ENCODE measurements at regions not wholly inside any gene's neighbourhood (a gene's known extent, or its start where the extent isn't known, plus 50 kb on each side); places are given as distances from the start of the nearest gene placed in this dataset.

DNA sequence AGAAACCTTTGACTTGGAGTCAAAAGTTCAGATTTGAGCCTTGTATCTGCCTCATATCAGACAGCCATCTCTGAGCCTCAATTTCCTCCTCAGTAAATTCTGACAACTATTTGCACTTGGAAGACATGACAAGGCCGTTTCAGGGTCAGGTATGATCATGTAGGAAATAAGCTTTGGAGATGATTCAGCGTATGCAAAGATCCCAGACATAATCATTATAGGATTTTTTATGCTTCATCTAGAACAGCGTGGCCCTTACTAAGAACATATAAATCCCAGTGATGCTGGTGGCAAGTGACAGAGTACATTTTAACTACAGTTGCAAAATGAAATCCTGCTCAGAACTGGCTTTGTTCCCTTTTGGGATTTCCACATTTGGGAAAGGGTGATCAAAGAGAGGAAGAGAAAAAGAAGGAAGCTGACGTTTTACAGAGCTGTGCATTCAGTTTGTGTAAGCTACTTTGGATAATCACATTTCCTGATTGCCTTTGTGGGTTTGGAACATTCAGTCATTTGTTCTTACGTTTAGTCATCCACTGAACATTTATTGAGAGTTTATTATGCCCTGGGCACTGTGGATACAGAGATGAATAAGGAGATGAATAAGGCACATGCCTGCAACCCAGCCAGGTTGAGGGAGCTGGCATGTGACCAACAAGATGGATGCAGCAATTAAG is 81.9 kb upstream of the HEPHL1 start:
- Histone ChIP-seq H3K27me3 (ENCODE audit: control insufficient read depth, insufficient read depth, low read length) (no peaks in the 10 kb centered on the region), H3K27ac (ENCODE audit: insufficient read depth, low read length, poor library complexity, severe bottlenecking) (no peak overlapping the region), H3K9me3 (ENCODE audit: control insufficient read depth in 2 of 2, low read length in 2 of 2) (no peaks in the 10 kb centered on the region), H3K4me1 (ENCODE audit: control insufficient read depth, insufficient read depth, low read length, poor library complexity, severe bottlenecking) (no peaks in the 10 kb centered on the region), H3K36me3 (ENCODE audit: control insufficient read depth, insufficient read depth, low read length) (no peaks in the 10 kb centered on the region), H3K4me3 (ENCODE audit: low read depth, low read length) (no peak overlapping the region)
- no peak for ATAC-seq (ENCODE audit: low read depth in 2 of 2)
- peaks cover 10% of the 10 kb centered on the region for H3K27me3 Mint-ChIP-seq
- peak overlapping the region in 1 of 4 donors; percentile 23 for H3K4me3 Mint-ChIP-seq
- peaks cover 0 to 2% (median 0%) of the 10 kb centered on the region in 4 donors for H3K4me1 Mint-ChIP-seq
- no peak overlapping the region for H3K27ac Mint-ChIP-seq
- H3K9me3 Mint-ChIP-seq: peaks cover 0 to 2% (median 0%) of the 10 kb centered on the region in 7 donors
- no peaks in the 10 kb centered on the region for H3K36me3 Mint-ChIP-seq
- no peak for DNase-seq

DNA sequence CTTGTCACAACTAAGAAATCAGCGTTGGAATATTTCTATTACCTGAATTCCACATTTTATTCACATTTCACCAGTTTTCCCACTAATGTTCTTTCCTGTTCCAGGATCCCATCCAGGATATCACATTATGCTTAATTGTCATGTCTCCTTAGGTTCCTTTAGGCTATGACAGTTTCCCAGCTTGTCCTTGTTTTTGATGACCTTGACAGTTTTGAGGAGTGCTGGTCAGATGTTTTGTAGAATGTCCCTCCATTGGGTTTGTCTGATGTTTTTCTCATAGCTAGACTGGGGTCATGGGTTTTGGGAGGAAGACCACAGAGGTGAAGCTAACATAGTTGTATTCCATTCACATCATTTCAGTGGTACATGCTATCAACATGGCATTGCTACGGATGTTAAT is 80.8 kb upstream of the HEPHL1 start:
- Histone ChIP-seq H3K27ac (ENCODE audit: insufficient read depth, low read length, poor library complexity, severe bottlenecking) (no peak overlapping the region), H3K36me3 (ENCODE audit: control insufficient read depth, insufficient read depth, low read length) (no peaks in the 10 kb centered on the region), H3K27me3 (ENCODE audit: control insufficient read depth, insufficient read depth, low read length) (no peaks in the 10 kb centered on the region), H3K4me3 (ENCODE audit: low read depth, low read length) (no peak overlapping the region), H3K4me1 (ENCODE audit: control insufficient read depth, insufficient read depth, low read length, poor library complexity, severe bottlenecking) (no peaks in the 10 kb centered on the region), H3K9me3 (ENCODE audit: control insufficient read depth in 2 of 2, low read length in 2 of 2) (no peaks in the 10 kb centered on the region)
- ATAC-seq (ENCODE audit: low read depth in 2 of 2): no peak
- peaks cover 0 to 2% (median 0%) of the 10 kb centered on the region in 7 donors for H3K9me3 Mint-ChIP-seq
- H3K36me3 Mint-ChIP-seq: no peaks in the 10 kb centered on the region
- H3K4me1 Mint-ChIP-seq: peaks cover 0 to 2% (median 0%) of the 10 kb centered on the region in 4 donors
- no peak overlapping the region for H3K4me3 Mint-ChIP-seq
- peaks cover 10% of the 10 kb centered on the region for H3K27me3 Mint-ChIP-seq
- H3K27ac Mint-ChIP-seq: no peak overlapping the region
- DNase-seq: no peak

DNA sequence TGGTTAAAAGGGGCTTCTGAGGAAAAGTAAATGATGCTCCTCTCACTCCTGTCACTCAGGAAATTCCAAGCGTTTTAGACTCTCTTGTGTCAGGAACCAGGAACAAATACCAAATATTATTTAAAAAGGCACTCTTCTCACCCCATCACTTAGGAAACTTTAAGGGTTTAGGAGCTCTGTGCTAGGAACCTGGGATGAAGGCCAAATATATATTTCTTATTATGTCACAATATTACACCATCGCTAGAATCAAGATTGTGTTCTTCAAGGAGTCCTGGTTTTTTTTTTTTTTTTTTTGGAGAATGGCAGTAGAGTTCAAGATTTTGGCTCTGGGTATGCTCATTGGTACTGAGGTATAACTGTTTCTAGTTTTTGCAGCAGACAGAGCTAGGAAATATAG is 79.0 kb upstream of the HEPHL1 start:
- no peaks in the 10 kb centered on the region for H3K4me1 ChIP-seq (ENCODE audit: control insufficient read depth, insufficient read depth, low read length, poor library complexity, severe bottlenecking)
- no peaks in the 10 kb centered on the region for H3K36me3 ChIP-seq (ENCODE audit: control insufficient read depth, insufficient read depth, low read length)
- Mint-ChIP-seq H3K36me3 (no peaks in the 10 kb centered on the region), H3K27ac (no peak overlapping the region), H3K4me3 (no peak overlapping the region), H3K9me3 (peaks cover 0 to 2% (median 0%) of the 10 kb centered on the region in 7 donors), H3K27me3 (peaks cover 4% of the 10 kb centered on the region), H3K4me1 (peaks cover 0 to 2% (median 0%) of the 10 kb centered on the region in 4 donors)
- no peaks in the 10 kb centered on the region for H3K27me3 ChIP-seq (ENCODE audit: control insufficient read depth, insufficient read depth, low read length)
- no peaks in the 10 kb centered on the region for H3K9me3 ChIP-seq (ENCODE audit: control insufficient read depth in 2 of 2, low read length in 2 of 2)
- H3K4me3 ChIP-seq (ENCODE audit: low read depth, low read length): no peak overlapping the region
- ATAC-seq (ENCODE audit: low read depth in 2 of 2) (no peak), DNase-seq (no peak)
- H3K27ac ChIP-seq (ENCODE audit: insufficient read depth, low read length, poor library complexity, severe bottlenecking): no peak overlapping the region

DNA sequence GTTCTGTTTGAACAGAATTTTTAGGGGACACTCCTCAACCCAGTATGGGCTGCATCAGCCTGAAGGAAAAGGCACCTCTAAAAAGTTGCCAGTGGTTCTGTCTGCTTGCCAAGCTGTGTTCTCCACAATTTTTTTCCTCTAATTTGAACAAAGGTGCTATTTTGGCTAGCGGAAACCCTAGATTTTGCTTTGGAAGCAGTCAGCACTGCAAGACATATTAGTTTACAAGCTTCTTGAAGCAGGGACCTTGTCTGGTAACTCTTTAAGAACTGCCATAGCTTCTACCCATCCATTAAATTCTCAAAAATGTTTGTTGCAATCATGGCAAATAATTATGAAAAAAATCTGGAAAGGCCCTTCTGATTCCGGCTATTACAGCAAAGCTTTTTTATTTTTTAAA is 75.6 kb upstream of the HEPHL1 start:
- no peaks in the 10 kb centered on the region for H3K36me3 ChIP-seq (ENCODE audit: control insufficient read depth, insufficient read depth, low read length)
- no peak overlapping the region for H3K4me3 ChIP-seq (ENCODE audit: low read depth, low read length)
- Mint-ChIP-seq H3K4me3 (no peak overlapping the region), H3K9me3 (peaks cover 0 to 2% (median 0%) of the 10 kb centered on the region in 7 donors), H3K27me3 (peaks cover 5% of the 10 kb centered on the region), H3K27ac (no peak overlapping the region), H3K36me3 (no peaks in the 10 kb centered on the region), H3K4me1 (peaks cover 0 to 2% (median 0%) of the 10 kb centered on the region in 4 donors)
- H3K27ac ChIP-seq (ENCODE audit: insufficient read depth, low read length, poor library complexity, severe bottlenecking): no peak overlapping the region
- ATAC-seq (ENCODE audit: low read depth in 2 of 2) (no peak), DNase-seq (no peak)
- H3K27me3 ChIP-seq (ENCODE audit: control insufficient read depth, insufficient read depth, low read length): no peaks in the 10 kb centered on the region
- no peaks in the 10 kb centered on the region for H3K9me3 ChIP-seq (ENCODE audit: control insufficient read depth in 2 of 2, low read length in 2 of 2)
- no peaks in the 10 kb centered on the region for H3K4me1 ChIP-seq (ENCODE audit: control insufficient read depth, insufficient read depth, low read length, poor library complexity, severe bottlenecking)

DNA sequence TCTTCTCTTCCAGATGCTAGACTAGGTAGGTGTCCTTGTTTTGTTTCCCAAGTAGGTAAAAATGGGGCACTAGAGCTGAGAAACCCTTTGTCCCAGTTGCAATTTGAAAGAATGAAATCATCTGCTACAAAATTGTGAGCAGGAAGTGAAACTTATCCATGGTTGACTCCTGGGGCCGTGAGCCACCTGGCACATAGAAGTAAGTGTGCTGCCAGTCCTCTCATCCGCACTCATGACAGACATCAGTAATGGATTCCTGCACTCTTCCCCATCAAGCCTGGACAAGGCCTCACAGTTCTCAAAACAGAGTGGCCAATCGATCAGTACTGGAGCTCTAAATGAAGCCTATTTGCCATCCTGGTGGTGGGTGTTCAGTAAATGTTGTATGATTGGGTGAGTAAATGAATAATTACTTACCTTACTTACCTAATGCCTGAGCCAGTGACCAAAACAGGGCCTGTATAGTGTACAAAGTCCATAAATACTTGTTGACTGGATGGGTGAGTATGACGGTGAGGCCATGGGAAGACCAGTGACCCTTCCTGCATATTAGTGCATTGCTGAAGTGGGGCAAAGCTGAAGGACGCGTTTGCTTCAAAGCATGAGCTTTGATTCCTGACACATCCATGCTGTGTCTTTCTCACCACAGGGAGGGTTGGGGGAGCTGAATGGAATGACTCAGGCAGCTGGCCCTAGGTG is 68.9 kb upstream of the HEPHL1 start:
- H3K4me3 Mint-ChIP-seq: no peak overlapping the region
- peaks cover 0 to 6% (median 1%) of the 10 kb centered on the region in 7 donors for H3K9me3 Mint-ChIP-seq
- Histone ChIP-seq H3K36me3 (ENCODE audit: control insufficient read depth, insufficient read depth, low read length) (no peaks in the 10 kb centered on the region), H3K4me1 (ENCODE audit: control insufficient read depth, insufficient read depth, low read length, poor library complexity, severe bottlenecking) (no peaks in the 10 kb centered on the region), H3K27ac (ENCODE audit: insufficient read depth, low read length, poor library complexity, severe bottlenecking) (no peak overlapping the region), H3K27me3 (ENCODE audit: control insufficient read depth, insufficient read depth, low read length) (no peaks in the 10 kb centered on the region), H3K4me3 (ENCODE audit: low read depth, low read length) (no peak overlapping the region), H3K9me3 (ENCODE audit: control insufficient read depth in 2 of 2, low read length in 2 of 2) (no peaks in the 10 kb centered on the region)
- no peak for ATAC-seq (ENCODE audit: low read depth in 2 of 2)
- peaks cover 6% of the 10 kb centered on the region for H3K27me3 Mint-ChIP-seq
- no peak overlapping the region for H3K27ac Mint-ChIP-seq
- H3K4me1 Mint-ChIP-seq: no peaks in the 10 kb centered on the region
- DNase-seq: no peak
- H3K36me3 Mint-ChIP-seq: no peaks in the 10 kb centered on the region

DNA sequence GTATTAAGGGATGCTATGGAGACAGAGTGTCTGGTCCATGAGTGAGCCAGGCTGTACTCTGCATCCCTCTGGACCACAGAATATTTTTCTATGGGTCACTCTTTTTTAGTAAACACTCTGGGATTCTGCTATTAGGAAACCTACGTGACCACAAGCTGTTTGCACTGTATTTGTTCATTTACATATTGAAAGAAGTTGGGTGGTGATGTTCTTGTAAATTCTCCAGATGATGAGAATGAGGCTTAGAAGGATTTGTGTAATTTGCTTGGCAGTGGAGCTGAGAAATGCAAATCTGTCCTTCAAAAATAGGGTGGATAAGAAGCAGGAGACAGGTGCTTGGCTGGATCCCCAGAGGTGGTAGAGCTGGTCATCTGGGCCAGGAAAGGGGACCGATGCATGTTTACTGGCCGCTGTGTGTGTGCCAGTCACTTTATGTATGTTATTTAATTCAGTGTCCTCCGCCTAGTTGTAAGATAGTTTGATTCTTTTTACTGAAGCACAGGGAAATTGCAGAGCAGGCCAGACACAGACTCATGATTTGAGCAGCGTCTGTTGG is 63.7 kb upstream of the HEPHL1 start:
- no peaks in the 10 kb centered on the region for H3K36me3 Mint-ChIP-seq
- no peak overlapping the region for H3K27ac Mint-ChIP-seq
- peaks cover 0 to 4% (median 0%) of the 10 kb centered on the region in 7 donors for H3K9me3 Mint-ChIP-seq
- H3K4me1 Mint-ChIP-seq: no peaks in the 10 kb centered on the region
- H3K36me3 ChIP-seq (ENCODE audit: control insufficient read depth, insufficient read depth, low read length): no peaks in the 10 kb centered on the region
- no peaks in the 10 kb centered on the region for H3K27me3 Mint-ChIP-seq
- DNase-seq (no peak), ATAC-seq (ENCODE audit: low read depth in 2 of 2) (no peak)
- no peak overlapping the region for H3K27ac ChIP-seq (ENCODE audit: insufficient read depth, low read length, poor library complexity, severe bottlenecking)
- no peak overlapping the region for H3K4me3 Mint-ChIP-seq
- H3K4me1 ChIP-seq (ENCODE audit: control insufficient read depth, insufficient read depth, low read length, poor library complexity, severe bottlenecking): no peaks in the 10 kb centered on the region
- no peaks in the 10 kb centered on the region for H3K9me3 ChIP-seq (ENCODE audit: control insufficient read depth in 2 of 2, low read length in 2 of 2)
- H3K27me3 ChIP-seq (ENCODE audit: control insufficient read depth, insufficient read depth, low read length): no peaks in the 10 kb centered on the region
- H3K4me3 ChIP-seq (ENCODE audit: low read depth, low read length): no peak overlapping the region

DNA sequence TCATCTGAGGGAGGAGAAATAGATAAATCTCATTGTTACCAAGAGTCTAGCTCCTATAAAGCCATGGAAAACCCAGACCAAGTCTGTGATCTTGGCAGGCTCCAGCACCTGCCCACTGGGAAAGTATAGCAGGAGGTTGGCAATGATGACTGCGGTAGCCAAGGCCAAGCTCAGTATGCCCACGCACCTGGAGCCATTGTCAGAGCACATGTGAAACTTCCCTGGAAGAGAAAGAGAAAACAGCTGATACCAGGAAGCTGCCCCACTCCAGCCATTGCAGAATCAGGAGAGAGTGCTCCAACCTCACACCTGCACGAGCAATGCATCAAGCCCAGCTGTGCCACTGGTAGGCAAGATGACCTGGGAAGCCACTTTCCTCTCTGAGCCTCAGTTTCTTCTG is 62.2 kb upstream of the HEPHL1 start:
- no peak overlapping the region for H3K4me3 Mint-ChIP-seq
- H3K27ac ChIP-seq (ENCODE audit: insufficient read depth, low read length, poor library complexity, severe bottlenecking): no peak overlapping the region
- no peaks in the 10 kb centered on the region for H3K4me1 Mint-ChIP-seq
- H3K27me3 Mint-ChIP-seq: no peaks in the 10 kb centered on the region
- no peak overlapping the region for H3K27ac Mint-ChIP-seq
- ATAC-seq (ENCODE audit: low read depth in 2 of 2) (no peak), DNase-seq (no peak)
- no peaks in the 10 kb centered on the region for H3K4me1 ChIP-seq (ENCODE audit: control insufficient read depth, insufficient read depth, low read length, poor library complexity, severe bottlenecking)
- H3K27me3 ChIP-seq (ENCODE audit: control insufficient read depth, insufficient read depth, low read length): no peaks in the 10 kb centered on the region
- no peaks in the 10 kb centered on the region for H3K36me3 ChIP-seq (ENCODE audit: control insufficient read depth, insufficient read depth, low read length)
- H3K4me3 ChIP-seq (ENCODE audit: low read depth, low read length): no peak overlapping the region
- H3K36me3 Mint-ChIP-seq: no peaks in the 10 kb centered on the region
- H3K9me3 ChIP-seq (ENCODE audit: control insufficient read depth in 2 of 2, low read length in 2 of 2): no peaks in the 10 kb centered on the region
- peaks cover 0 to 4% (median 3%) of the 10 kb centered on the region in 7 donors for H3K9me3 Mint-ChIP-seq
